Hepatocyte (in vitro differentiated cells): ENCODE measurements at regions not wholly inside any gene's neighbourhood (a gene's known extent, or its start where the extent isn't known, plus 50 kb on each side); places are given as distances from the start of the nearest gene placed in this dataset.

Experiments used
- DNase-seq: peaks from one replicate; pipeline ENCODE4 v3.0.0-alpha.2; 2016; ENCODE audit warnings: low spot score
- H2AFZ ChIP-seq: fragments of 200-600 bp; sonication (generic); 2 replicates; pipeline ENCODE4 v1.6.0; 2016; ENCODE audit warnings: antibody characterized with exemption, mild to moderate bottlenecking
- H3K27ac ChIP-seq: fragments of 200-600 bp; sonication (generic); 2 replicates; pipeline ENCODE4 v1.5.1; 2016; ENCODE audit warnings: mild to moderate bottlenecking
- H3K27me3 ChIP-seq: fragments of 200-600 bp; sonication (generic); 2 replicates; pipeline ENCODE4 v1.6.1; 2016
- H3K36me3 ChIP-seq: fragments of 200-600 bp; sonication (generic); replicated peaks from 2 replicates; pipeline ENCODE4 v1.5.1; 2016; ENCODE audit warnings: low read depth; ENCODE audit not compliant: insufficient read depth
- H3K4me1 ChIP-seq: fragments of 200-600 bp; sonication (generic); 2 replicates; pipeline ENCODE4 v1.5.1; 2016; ENCODE audit warnings: mild to moderate bottlenecking, moderate library complexity; ENCODE audit not compliant: insufficient read depth
- H3K4me2 ChIP-seq: fragments of 200-600 bp; sonication (generic); 2 replicates; pipeline ENCODE4 v1.6.0; 2016
- H3K4me3 ChIP-seq: fragments of 200-600 bp; sonication (generic); 2 replicates; pipeline ENCODE4 v1.5.1; 2016; ENCODE audit warnings: mild to moderate bottlenecking
- H3K79me2 ChIP-seq: fragments of 200-600 bp; sonication (generic); 2 replicates; pipeline ENCODE4 v1.6.0; 2017; ENCODE audit warnings: mild to moderate bottlenecking
- H3K9me2 ChIP-seq: fragments of 200-600 bp; sonication (generic); replicated peaks from 2 replicates; pipeline ENCODE4 v1.6.0; 2017; ENCODE audit warnings: mild to moderate bottlenecking; ENCODE audit not compliant: insufficient read depth
- H3K9me3 ChIP-seq: fragments of 200-600 bp; sonication (generic); 2 replicates; pipeline ENCODE4 v1.5.1; 2016; ENCODE audit warnings: low read depth, mild to moderate bottlenecking
- H4K20me1 ChIP-seq: fragments of 200-600 bp; sonication (generic); 2 replicates; pipeline ENCODE4 v1.6.0; 2016; ENCODE audit warnings: mild to moderate bottlenecking; ENCODE audit not compliant: insufficient read depth, poor library complexity, severe bottlenecking
- EZH2 ChIP-seq: fragments of 200-600 bp; sonication (generic); IDR thresholded peaks from 2 replicates; pipeline ENCODE4 v1.6.1; 2016; ENCODE audit warnings: antibody characterized with exemption, mild to moderate bottlenecking, borderline replicate concordance
- EZH2phosphoT487 ChIP-seq: fragments of 200-600 bp; sonication (generic); IDR thresholded peaks from one replicate; pipeline ENCODE4 v1.6.1; 2018; ENCODE audit warnings: antibody characterized with exemption, mild to moderate bottlenecking, low read depth, moderate library complexity; ENCODE audit not compliant: unreplicated experiment, severe bottlenecking
- WGBS: methylation state at CpG from one replicate; pipeline ENCODE4 v1.1.6; 2016; ENCODE audit warnings: low lambda C conversion rate; ENCODE audit errors: missing lambda C conversion rate; 5-methylcytosine and 5-hydroxymethylcytosine counted together
- TF ChIP-seq, protein P1 (sequence below): fragments of 200-600 bp; sonication (generic); IDR thresholded peaks from 2 replicates; pipeline ENCODE4 v1.5.1; 2016; ENCODE audit warnings: antibody characterized with exemption, mild to moderate bottlenecking; ENCODE audit not compliant: poor library complexity

DNA sequence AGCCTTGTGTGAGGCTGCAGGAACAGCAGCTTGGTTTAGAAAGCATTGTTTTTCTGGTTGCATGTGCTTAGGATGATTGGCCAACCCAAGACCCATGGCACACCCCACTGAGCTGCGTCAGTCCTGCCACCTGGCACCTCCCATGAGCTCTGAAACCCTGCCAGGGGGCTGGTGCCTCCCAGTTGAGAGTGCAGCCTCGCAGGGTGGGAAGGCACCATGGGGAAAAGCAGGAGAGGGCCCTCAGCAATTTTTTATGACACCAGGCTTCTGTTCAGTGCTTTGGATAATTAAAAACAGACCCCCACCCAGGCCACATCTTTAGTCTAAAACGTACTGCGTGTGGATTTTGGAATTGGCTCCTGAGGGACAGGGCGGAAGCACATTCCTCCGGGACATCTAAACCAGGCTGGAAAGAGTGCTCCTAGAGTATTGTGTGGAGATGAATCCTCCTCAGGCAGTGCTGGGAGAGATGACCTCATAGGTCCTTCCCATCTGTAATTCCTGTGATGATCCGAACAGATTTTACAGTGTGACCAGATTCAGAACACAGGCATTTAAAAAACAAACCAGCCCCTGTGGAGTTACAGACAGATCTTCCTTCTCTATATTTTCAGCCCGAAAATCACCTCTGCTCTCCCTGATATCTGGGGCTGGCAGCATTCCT, 438.3 kb downstream of the ZNF521 start:
- Histone ChIP-seq H3K36me3 (no peaks in the 10 kb centered on the region), H3K27me3 (peaks cover 6% of the 10 kb centered on the region), H3K4me3 (no peak overlapping the region), H3K27ac (no peak overlapping the region), H3K9me2 (no peaks in the 10 kb centered on the region), H3K79me2 (no peaks in the 10 kb centered on the region), H3K9me3 (no peaks in the 10 kb centered on the region), H3K4me2 (no peak overlapping the region), H4K20me1 (no peaks in the 10 kb centered on the region), H2AFZ (no peak overlapping the region), H3K4me1 (no peaks in the 10 kb centered on the region)
- no peak for DNase-seq
- WGBS: 57% methylated on average over 8 of the region's 8 CpGs
- TF ChIP-seq, protein P1, sequence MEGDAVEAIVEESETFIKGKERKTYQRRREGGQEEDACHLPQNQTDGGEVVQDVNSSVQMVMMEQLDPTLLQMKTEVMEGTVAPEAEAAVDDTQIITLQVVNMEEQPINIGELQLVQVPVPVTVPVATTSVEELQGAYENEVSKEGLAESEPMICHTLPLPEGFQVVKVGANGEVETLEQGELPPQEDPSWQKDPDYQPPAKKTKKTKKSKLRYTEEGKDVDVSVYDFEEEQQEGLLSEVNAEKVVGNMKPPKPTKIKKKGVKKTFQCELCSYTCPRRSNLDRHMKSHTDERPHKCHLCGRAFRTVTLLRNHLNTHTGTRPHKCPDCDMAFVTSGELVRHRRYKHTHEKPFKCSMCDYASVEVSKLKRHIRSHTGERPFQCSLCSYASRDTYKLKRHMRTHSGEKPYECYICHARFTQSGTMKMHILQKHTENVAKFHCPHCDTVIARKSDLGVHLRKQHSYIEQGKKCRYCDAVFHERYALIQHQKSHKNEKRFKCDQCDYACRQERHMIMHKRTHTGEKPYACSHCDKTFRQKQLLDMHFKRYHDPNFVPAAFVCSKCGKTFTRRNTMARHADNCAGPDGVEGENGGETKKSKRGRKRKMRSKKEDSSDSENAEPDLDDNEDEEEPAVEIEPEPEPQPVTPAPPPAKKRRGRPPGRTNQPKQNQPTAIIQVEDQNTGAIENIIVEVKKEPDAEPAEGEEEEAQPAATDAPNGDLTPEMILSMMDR: no peak
- TF ChIP-seq EZH2 (no peak), EZH2phosphoT487 (no peak)

DNA sequence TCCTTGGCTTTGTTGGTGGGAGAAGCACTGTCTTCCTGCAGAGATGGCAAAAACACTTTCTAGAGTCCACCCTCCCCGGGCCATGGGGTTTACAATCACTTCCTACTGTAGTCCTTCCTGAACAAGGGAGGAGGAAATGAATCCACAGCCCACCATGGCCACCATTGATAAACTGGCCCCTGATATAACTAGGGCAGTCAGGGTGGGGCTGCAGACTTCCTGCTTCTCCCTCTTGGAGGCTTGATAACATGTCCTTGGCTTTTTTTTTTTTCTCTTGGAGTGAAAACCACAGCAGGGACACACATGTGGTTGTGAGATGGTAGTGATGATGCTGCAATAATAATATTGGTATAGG, 437.8 kb downstream of the ZNF521 start:
- Histone ChIP-seq H3K4me3 (no peak overlapping the region), H3K79me2 (no peaks in the 10 kb centered on the region), H3K27ac (no peak overlapping the region), H3K4me1 (no peaks in the 10 kb centered on the region), H3K36me3 (no peaks in the 10 kb centered on the region), H3K9me3 (no peaks in the 10 kb centered on the region), H3K4me2 (no peak overlapping the region), H3K27me3 (peaks cover 6% of the 10 kb centered on the region), H2AFZ (no peak overlapping the region), H4K20me1 (no peaks in the 10 kb centered on the region), H3K9me2 (no peaks in the 10 kb centered on the region)
- 48% methylated on average over 1 of the region's 1 CpG for WGBS
- TF ChIP-seq EZH2phosphoT487 (no peak), EZH2 (no peak)
- TF ChIP-seq, protein P1: no peak
- DNase-seq: no peak

DNA sequence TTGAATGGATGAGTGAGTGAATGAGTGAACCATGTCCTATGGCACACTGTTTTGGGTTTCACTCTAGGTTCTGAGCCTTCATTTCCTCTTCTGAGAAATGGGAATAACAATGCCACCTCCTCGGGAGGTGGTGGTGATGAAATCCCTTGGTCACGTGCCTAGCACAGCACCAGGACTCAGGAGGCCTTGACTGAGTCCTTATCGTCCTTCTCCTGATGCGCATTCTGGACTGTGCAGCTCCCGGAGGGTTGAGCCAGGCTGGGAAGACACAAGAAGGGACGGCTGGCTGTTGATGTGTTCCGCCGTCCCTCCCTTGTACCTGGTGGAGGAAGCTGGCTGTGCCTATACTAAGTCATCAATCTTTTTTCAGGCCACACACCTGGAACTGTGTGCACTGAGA, 437.3 kb downstream of the ZNF521 start:
- Histone ChIP-seq H4K20me1 (no peaks in the 10 kb centered on the region), H3K36me3 (no peaks in the 10 kb centered on the region), H2AFZ (no peak overlapping the region), H3K9me3 (no peaks in the 10 kb centered on the region), H3K4me3 (no peak overlapping the region), H3K4me1 (no peaks in the 10 kb centered on the region), H3K4me2 (no peak overlapping the region), H3K27me3 (peaks cover 6% of the 10 kb centered on the region), H3K27ac (no peak overlapping the region), H3K79me2 (no peaks in the 10 kb centered on the region), H3K9me2 (no peaks in the 10 kb centered on the region)
- 86% methylated on average over 8 of the region's 8 CpGs for WGBS
- TF ChIP-seq EZH2 (no peak), EZH2phosphoT487 (no peak)
- TF ChIP-seq, protein P1: no peak
- DNase-seq: no peak

DNA sequence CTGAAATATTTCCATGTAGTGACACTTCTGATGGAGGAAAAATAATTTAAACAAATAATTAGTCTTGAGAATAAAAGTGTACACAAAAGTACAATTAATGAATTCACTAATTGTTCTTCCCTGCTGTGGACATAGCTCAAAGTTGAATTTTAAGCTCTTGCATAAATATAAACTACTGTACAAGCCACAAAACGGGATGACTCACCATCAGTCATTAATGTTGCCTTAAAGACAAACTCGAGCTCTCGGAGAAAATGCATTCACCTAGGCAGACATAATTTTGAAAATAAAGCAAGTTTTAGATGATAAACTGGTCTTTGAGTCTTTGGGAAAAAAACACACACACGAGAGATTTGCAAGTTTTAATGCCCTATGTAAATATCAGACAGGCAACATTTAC, 436.4 kb downstream of the ZNF521 start:
- Histone ChIP-seq H3K79me2 (no peaks in the 10 kb centered on the region), H3K4me2 (no peak overlapping the region), H2AFZ (no peak overlapping the region), H3K36me3 (no peaks in the 10 kb centered on the region), H3K4me1 (no peaks in the 10 kb centered on the region), H3K9me3 (no peaks in the 10 kb centered on the region), H3K4me3 (no peak overlapping the region), H3K27me3 (peaks cover 6% of the 10 kb centered on the region), H3K9me2 (no peaks in the 10 kb centered on the region), H3K27ac (no peak overlapping the region), H4K20me1 (no peaks in the 10 kb centered on the region)
- TF ChIP-seq, protein P1: no peak
- TF ChIP-seq EZH2phosphoT487 (no peak), EZH2 (no peak)
- no peak for DNase-seq
- WGBS: 53% methylated on average over 4 of the region's 4 CpGs
